Activated T-helper 17 cell treated with anti-CD3 and anti-CD28 coated beads, Interleukin-2, amount 50 U/mL, for 72 hours (primary cell): ENCODE measurements at regions not wholly inside any gene's neighbourhood (a gene's known extent, or its start where the extent isn't known, plus 50 kb on each side); places are given as distances from the start of the nearest gene placed in this dataset.

Experiments used
- ATAC-seq: fragments of 150-1000 bp; cut with Tn5 transposase; replicated peaks from 2 replicates; pipeline ENCODE4 v1.10.0; 2021; ENCODE audit warnings: mild to moderate bottlenecking, moderate library complexity
- H3K27ac Mint-ChIP-seq: one replicate; pipeline ENCODE4 v1.8.0; 2022; ENCODE audit warnings: mixed read lengths
- H3K27me3 Mint-ChIP-seq: one replicate; pipeline ENCODE4 v1.8.0; 2022; ENCODE audit warnings: mixed read lengths
- H3K36me3 Mint-ChIP-seq: one replicate; pipeline ENCODE4 v1.8.0; 2022; ENCODE audit warnings: low read depth, mild to moderate bottlenecking, mixed read lengths
- H3K4me1 Mint-ChIP-seq: one replicate; pipeline ENCODE4 v1.8.0; 2022; ENCODE audit warnings: mixed read lengths
- H3K4me3 Mint-ChIP-seq: one replicate; pipeline ENCODE4 v1.8.0; 2022; ENCODE audit warnings: mild to moderate bottlenecking, mixed read lengths
- H3K9me3 Mint-ChIP-seq: one replicate; pipeline ENCODE4 v1.8.0; 2022; ENCODE audit warnings: mixed read lengths

GRCh38 chr4:111016416-111016815, 393.5 kb upstream of the PITX2 start:
- H3K36me3 Mint-ChIP-seq = no peaks in the 10 kb centered on the region
- H3K27me3 Mint-ChIP-seq = no peaks in the 10 kb centered on the region
- no peaks in the 10 kb centered on the region for H3K9me3 Mint-ChIP-seq
- ATAC-seq = no peak
- no peak overlapping the region for H3K4me3 Mint-ChIP-seq
- H3K4me1 Mint-ChIP-seq = no peaks in the 10 kb centered on the region
- H3K27ac Mint-ChIP-seq = no peak overlapping the region

GRCh38 chr4:111018216-111018615, 395.3 kb upstream of the PITX2 start:
- no peaks in the 10 kb centered on the region for H3K9me3 Mint-ChIP-seq
- H3K4me1 Mint-ChIP-seq = no peaks in the 10 kb centered on the region
- H3K36me3 Mint-ChIP-seq = no peaks in the 10 kb centered on the region
- H3K4me3 Mint-ChIP-seq = no peak overlapping the region
- ATAC-seq = no peak
- no peaks in the 10 kb centered on the region for H3K27me3 Mint-ChIP-seq
- H3K27ac Mint-ChIP-seq = no peak overlapping the region

DNA sequence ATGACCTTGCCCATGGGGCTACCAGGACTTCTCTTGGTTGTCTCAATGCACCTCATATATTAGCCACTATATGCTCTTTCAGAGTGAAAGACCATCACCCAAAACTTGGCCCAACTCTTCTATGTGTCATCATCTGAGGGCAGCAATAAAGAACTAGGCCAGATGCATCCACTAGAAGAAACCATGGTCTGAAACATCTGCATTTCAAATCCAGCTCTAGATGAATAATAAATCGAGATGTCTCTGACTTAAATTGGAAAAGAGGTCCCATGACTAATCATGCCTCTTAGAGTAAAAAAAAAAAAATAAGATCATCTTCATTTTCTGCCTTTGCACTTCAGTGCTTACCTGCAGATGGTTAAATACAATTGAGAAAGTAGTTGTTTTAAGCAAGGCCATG, 397.6 kb upstream of the PITX2 start:
- no peaks in the 10 kb centered on the region for H3K36me3 Mint-ChIP-seq
- no peaks in the 10 kb centered on the region for H3K27me3 Mint-ChIP-seq
- ATAC-seq = no peak
- no peaks in the 10 kb centered on the region for H3K9me3 Mint-ChIP-seq
- no peak overlapping the region for H3K4me3 Mint-ChIP-seq
- H3K4me1 Mint-ChIP-seq = no peaks in the 10 kb centered on the region
- no peak overlapping the region for H3K27ac Mint-ChIP-seq

- ATAC-seq = no peak
- H3K27me3 Mint-ChIP-seq = no peaks in the 10 kb centered on the region
- H3K4me3 Mint-ChIP-seq = no peak overlapping the region
These were observed 398.1 kb upstream of the PITX2 start for GRCh38 chr4:111020961-111021360.

GRCh38 chr4:111022758-111023157, 399.9 kb upstream of the PITX2 start:
- Mint-ChIP-seq H3K4me3 (no peak overlapping the region), H3K27me3 (no peaks in the 10 kb centered on the region), H3K9me3 (peaks cover 3% of the 10 kb centered on the region), H3K27ac (no peak overlapping the region), H3K36me3 (no peaks in the 10 kb centered on the region), H3K4me1 (no peaks in the 10 kb centered on the region)
- no peak for ATAC-seq

More at GRCh38 chr4:111020961-111021360, 398.1 kb upstream of the PITX2 start:
- Mint-ChIP-seq H3K4me1 (no peaks in the 10 kb centered on the region), H3K36me3 (no peaks in the 10 kb centered on the region), H3K9me3 (no peaks in the 10 kb centered on the region), H3K27ac (no peak overlapping the region)

- Mint-ChIP-seq H3K36me3 (no peaks in the 10 kb centered on the region), H3K27me3 (no peaks in the 10 kb centered on the region), H3K27ac (no peak overlapping the region), H3K4me3 (no peak overlapping the region), H3K9me3 (peaks cover 6% of the 10 kb centered on the region), H3K4me1 (no peaks in the 10 kb centered on the region)
- no peak for ATAC-seq
These were observed 404.6 kb upstream of the PITX2 start for GRCh38 chr4:111027526-111027925.

- Mint-ChIP-seq H3K27ac (no peak overlapping the region), H3K36me3 (no peaks in the 10 kb centered on the region), H3K27me3 (no peaks in the 10 kb centered on the region), H3K4me1 (no peaks in the 10 kb centered on the region), H3K4me3 (no peak overlapping the region), H3K9me3 (peaks cover 7% of the 10 kb centered on the region)
- no peak for ATAC-seq
These were observed 405.9 kb upstream of the PITX2 start for GRCh38 chr4:111028795-111029194.

GRCh38 chr4:111031001-111031579, 408.2 kb upstream of the PITX2 start:
- ATAC-seq = no peak
- peaks cover 7% of the 10 kb centered on the region for H3K9me3 Mint-ChIP-seq
- no peak overlapping the region for H3K4me3 Mint-ChIP-seq
- no peaks in the 10 kb centered on the region for H3K36me3 Mint-ChIP-seq
- H3K27me3 Mint-ChIP-seq = no peaks in the 10 kb centered on the region
- no peaks in the 10 kb centered on the region for H3K4me1 Mint-ChIP-seq
- no peak overlapping the region for H3K27ac Mint-ChIP-seq

- Mint-ChIP-seq H3K27ac (no peak overlapping the region), H3K36me3 (no peaks in the 10 kb centered on the region), H3K4me3 (no peak overlapping the region), H3K4me1 (no peaks in the 10 kb centered on the region), H3K9me3 (peaks cover 7% of the 10 kb centered on the region), H3K27me3 (no peaks in the 10 kb centered on the region)
- ATAC-seq = no peak
These were observed 408.7 kb upstream of the PITX2 start for GRCh38 chr4:111031596-111031995.

DNA sequence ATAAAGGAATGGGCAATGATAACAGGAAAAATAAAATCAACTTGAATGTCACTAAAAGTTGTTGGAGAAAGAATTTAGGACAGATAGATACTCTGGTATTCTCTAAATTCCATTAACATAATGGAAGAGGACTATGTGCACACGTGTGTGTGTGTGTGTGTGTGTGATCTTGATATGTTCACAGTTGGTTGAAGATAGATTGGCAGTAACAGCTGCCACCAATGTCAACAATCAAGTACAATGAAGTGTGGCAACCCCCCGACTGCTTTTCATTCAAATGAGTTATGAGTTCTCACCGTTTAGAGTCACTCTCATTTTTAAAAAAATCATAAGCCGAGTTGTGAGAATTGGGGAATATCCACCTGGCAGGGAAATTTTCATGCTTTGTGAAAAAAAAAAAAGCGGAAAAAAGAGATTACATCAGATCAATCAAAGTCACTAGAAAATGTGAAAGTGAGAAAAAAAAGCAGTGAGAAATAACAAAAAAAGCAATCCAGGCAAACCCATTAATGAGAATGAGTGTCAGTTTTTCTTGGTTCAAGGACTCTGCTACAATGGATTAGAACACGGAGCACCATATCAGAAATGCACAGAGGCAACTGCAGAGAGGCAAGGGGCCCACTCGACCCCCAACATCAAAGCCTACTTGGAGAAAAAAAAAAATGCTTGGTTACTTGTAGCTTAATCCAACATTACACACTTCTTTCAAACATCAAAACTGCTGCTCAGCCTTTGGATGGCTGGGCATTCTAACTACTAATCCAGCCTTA, 414.9 kb upstream of the PITX2 start:
- Mint-ChIP-seq H3K4me3 (no peak overlapping the region), H3K36me3 (no peaks in the 10 kb centered on the region), H3K27me3 (no peaks in the 10 kb centered on the region), H3K4me1 (no peaks in the 10 kb centered on the region), H3K9me3 (peaks cover 7% of the 10 kb centered on the region), H3K27ac (no peak overlapping the region)
- no peak for ATAC-seq

DNA sequence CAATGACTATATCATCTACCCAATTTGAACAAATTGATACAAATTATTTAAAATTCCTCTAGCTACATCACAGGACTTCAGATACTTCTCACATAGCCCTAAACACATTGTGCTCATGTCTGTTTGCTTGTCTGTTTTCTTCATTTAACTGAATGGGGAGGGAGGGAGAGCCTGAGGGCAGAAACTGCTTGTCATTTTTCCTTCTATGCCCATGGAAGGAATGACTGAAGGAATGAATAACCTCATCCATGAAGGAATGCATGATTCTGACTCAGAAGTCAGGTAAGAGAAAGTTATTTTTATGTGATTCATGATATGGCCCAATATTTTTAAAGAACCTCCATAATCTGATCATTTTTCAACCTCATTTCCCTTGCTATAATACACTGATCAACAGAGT, 418.0 kb upstream of the PITX2 start:
- H3K36me3 Mint-ChIP-seq = no peaks in the 10 kb centered on the region
- H3K4me3 Mint-ChIP-seq = no peak overlapping the region
- no peak overlapping the region for H3K27ac Mint-ChIP-seq
- ATAC-seq = no peak
- no peaks in the 10 kb centered on the region for H3K4me1 Mint-ChIP-seq
- no peaks in the 10 kb centered on the region for H3K27me3 Mint-ChIP-seq
- H3K9me3 Mint-ChIP-seq = peaks cover 10% of the 10 kb centered on the region

- no peak overlapping the region for H3K27ac Mint-ChIP-seq
- no peaks in the 10 kb centered on the region for H3K27me3 Mint-ChIP-seq
- H3K4me3 Mint-ChIP-seq = no peak overlapping the region
- H3K9me3 Mint-ChIP-seq = peaks cover 15% of the 10 kb centered on the region
- ATAC-seq = no peak
- no peaks in the 10 kb centered on the region for H3K36me3 Mint-ChIP-seq
- no peaks in the 10 kb centered on the region for H3K4me1 Mint-ChIP-seq
These were observed 420.4 kb upstream of the PITX2 start for GRCh38 chr4:111043286-111043685.

- H3K9me3 Mint-ChIP-seq = peaks cover 20% of the 10 kb centered on the region
- H3K36me3 Mint-ChIP-seq = no peaks in the 10 kb centered on the region
- no peak overlapping the region for H3K27ac Mint-ChIP-seq
- H3K4me3 Mint-ChIP-seq = no peak overlapping the region
- no peak for ATAC-seq
- no peaks in the 10 kb centered on the region for H3K27me3 Mint-ChIP-seq
- no peaks in the 10 kb centered on the region for H3K4me1 Mint-ChIP-seq
These were observed 423.1 kb upstream of the PITX2 start for GRCh38 chr4:111045992-111046391.

- ATAC-seq = no peak
- H3K4me1 Mint-ChIP-seq = no peaks in the 10 kb centered on the region
- H3K27me3 Mint-ChIP-seq = no peaks in the 10 kb centered on the region
- H3K36me3 Mint-ChIP-seq = no peaks in the 10 kb centered on the region
- H3K27ac Mint-ChIP-seq = no peak overlapping the region
- H3K4me3 Mint-ChIP-seq = no peak overlapping the region
- H3K9me3 Mint-ChIP-seq = peaks cover 17% of the 10 kb centered on the region
These were observed 423.9 kb upstream of the PITX2 start for GRCh38 chr4:111046811-111047210.

DNA sequence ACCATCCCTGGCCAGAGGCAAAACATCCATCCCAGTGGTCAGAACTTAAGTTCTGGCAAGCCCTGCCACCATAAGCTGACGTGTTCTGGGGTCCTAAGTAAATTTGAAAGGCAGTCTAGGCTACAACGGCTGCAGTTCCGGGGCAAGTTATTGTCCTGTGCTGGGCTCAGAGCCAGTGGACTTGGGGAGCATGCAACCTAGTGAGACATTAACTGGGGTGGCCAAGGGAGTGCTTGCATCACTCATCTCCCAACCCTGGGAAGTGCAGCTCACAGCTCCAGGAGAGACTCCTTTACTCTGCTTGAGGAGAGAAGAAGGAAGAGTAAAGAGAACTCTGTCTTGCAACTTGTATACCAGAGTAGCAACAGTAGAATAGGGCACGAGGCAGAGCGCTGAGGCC, 425.4 kb upstream of the PITX2 start:
- no peak for ATAC-seq
- no peaks in the 10 kb centered on the region for H3K36me3 Mint-ChIP-seq
- H3K4me3 Mint-ChIP-seq = no peak overlapping the region
- no peaks in the 10 kb centered on the region for H3K27me3 Mint-ChIP-seq
- no peak overlapping the region for H3K27ac Mint-ChIP-seq
- no peaks in the 10 kb centered on the region for H3K4me1 Mint-ChIP-seq
- peaks cover 17% of the 10 kb centered on the region for H3K9me3 Mint-ChIP-seq
